H1 (cell line): ENCODE measurements at regions not wholly inside any gene's neighbourhood (a gene's known extent, or its start where the extent isn't known, plus 50 kb on each side); places are given as distances from the start of the nearest gene placed in this dataset.

Experiments used
- SP4 ChIP-seq: IDR thresholded peaks from 2 replicates; pipeline ENCODE4 v1.6.1; 2012; ENCODE audit warnings: low read length, inconsistent platforms
- TCF12 ChIP-seq: IDR thresholded peaks from 2 replicates; pipeline ENCODE4 v1.6.1; 2011; ENCODE audit warnings: low read depth, mild to moderate bottlenecking, low read length
- TF ChIP-seq, protein P1 (sequence below): fragments of 300-600 bp; sonication (generic); IDR thresholded peaks from 2 replicates; pipeline ENCODE4 v1.7.1; 2012; ENCODE audit warnings: low read length, moderate library complexity, mild to moderate bottlenecking, inconsistent platforms; ENCODE audit not compliant: insufficient replicate concordance
- TF ChIP-seq, protein P2 (sequence below): IDR thresholded peaks from 2 replicates; pipeline ENCODE4 v1.6.1; 2011; ENCODE audit warnings: low read depth, mild to moderate bottlenecking, low read length; ENCODE audit not compliant: insufficient read depth

- TF ChIP-seq, protein P1, sequence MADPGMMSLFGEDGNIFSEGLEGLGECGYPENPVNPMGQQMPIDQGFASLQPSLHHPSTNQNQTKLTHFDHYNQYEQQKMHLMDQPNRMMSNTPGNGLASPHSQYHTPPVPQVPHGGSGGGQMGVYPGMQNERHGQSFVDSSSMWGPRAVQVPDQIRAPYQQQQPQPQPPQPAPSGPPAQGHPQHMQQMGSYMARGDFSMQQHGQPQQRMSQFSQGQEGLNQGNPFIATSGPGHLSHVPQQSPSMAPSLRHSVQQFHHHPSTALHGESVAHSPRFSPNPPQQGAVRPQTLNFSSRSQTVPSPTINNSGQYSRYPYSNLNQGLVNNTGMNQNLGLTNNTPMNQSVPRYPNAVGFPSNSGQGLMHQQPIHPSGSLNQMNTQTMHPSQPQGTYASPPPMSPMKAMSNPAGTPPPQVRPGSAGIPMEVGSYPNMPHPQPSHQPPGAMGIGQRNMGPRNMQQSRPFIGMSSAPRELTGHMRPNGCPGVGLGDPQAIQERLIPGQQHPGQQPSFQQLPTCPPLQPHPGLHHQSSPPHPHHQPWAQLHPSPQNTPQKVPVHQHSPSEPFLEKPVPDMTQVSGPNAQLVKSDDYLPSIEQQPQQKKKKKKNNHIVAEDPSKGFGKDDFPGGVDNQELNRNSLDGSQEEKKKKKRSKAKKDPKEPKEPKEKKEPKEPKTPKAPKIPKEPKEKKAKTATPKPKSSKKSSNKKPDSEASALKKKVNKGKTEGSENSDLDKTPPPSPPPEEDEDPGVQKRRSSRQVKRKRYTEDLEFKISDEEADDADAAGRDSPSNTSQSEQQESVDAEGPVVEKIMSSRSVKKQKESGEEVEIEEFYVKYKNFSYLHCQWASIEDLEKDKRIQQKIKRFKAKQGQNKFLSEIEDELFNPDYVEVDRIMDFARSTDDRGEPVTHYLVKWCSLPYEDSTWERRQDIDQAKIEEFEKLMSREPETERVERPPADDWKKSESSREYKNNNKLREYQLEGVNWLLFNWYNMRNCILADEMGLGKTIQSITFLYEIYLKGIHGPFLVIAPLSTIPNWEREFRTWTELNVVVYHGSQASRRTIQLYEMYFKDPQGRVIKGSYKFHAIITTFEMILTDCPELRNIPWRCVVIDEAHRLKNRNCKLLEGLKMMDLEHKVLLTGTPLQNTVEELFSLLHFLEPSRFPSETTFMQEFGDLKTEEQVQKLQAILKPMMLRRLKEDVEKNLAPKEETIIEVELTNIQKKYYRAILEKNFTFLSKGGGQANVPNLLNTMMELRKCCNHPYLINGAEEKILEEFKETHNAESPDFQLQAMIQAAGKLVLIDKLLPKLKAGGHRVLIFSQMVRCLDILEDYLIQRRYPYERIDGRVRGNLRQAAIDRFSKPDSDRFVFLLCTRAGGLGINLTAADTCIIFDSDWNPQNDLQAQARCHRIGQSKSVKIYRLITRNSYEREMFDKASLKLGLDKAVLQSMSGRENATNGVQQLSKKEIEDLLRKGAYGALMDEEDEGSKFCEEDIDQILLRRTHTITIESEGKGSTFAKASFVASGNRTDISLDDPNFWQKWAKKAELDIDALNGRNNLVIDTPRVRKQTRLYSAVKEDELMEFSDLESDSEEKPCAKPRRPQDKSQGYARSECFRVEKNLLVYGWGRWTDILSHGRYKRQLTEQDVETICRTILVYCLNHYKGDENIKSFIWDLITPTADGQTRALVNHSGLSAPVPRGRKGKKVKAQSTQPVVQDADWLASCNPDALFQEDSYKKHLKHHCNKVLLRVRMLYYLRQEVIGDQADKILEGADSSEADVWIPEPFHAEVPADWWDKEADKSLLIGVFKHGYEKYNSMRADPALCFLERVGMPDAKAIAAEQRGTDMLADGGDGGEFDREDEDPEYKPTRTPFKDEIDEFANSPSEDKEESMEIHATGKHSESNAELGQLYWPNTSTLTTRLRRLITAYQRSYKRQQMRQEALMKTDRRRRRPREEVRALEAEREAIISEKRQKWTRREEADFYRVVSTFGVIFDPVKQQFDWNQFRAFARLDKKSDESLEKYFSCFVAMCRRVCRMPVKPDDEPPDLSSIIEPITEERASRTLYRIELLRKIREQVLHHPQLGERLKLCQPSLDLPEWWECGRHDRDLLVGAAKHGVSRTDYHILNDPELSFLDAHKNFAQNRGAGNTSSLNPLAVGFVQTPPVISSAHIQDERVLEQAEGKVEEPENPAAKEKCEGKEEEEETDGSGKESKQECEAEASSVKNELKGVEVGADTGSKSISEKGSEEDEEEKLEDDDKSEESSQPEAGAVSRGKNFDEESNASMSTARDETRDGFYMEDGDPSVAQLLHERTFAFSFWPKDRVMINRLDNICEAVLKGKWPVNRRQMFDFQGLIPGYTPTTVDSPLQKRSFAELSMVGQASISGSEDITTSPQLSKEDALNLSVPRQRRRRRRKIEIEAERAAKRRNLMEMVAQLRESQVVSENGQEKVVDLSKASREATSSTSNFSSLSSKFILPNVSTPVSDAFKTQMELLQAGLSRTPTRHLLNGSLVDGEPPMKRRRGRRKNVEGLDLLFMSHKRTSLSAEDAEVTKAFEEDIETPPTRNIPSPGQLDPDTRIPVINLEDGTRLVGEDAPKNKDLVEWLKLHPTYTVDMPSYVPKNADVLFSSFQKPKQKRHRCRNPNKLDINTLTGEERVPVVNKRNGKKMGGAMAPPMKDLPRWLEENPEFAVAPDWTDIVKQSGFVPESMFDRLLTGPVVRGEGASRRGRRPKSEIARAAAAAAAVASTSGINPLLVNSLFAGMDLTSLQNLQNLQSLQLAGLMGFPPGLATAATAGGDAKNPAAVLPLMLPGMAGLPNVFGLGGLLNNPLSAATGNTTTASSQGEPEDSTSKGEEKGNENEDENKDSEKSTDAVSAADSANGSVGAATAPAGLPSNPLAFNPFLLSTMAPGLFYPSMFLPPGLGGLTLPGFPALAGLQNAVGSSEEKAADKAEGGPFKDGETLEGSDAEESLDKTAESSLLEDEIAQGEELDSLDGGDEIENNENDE = no peak
- TF ChIP-seq TCF12 (no peak), SP4 (no peak)
- TF ChIP-seq, protein P2, sequence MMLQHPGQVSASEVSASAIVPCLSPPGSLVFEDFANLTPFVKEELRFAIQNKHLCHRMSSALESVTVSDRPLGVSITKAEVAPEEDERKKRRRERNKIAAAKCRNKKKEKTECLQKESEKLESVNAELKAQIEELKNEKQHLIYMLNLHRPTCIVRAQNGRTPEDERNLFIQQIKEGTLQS = no peak
These were observed 69.0 kb upstream of the NPVF start (continued) for GRCh38 chr7:25297278-25297677.
